ENCODE measurements at regions not wholly inside any gene's neighbourhood (a gene's known extent, or its start where the extent isn't known, plus 50 kb on each side); places are given as distances from the start of the nearest gene placed in this dataset.

- WGBS, 2 donors, result 89 to 92% methylated on average over 2 of the region's 2 CpGs
- no peaks in the 10 kb centered on the region for H3K9me3 ChIP-seq
- TF ChIP-seq CTCF (IDR thresholded peaks at IDR 0.05), result no peak
Observed at GRCh38 chr2:153558247-153558646, 79.7 kb upstream of the RPRM start.

GRCh38 chr2:153567367-153567766 lies 88.8 kb upstream of the RPRM start:
- Histone ChIP-seq H3K36me3 (no peaks in the 10 kb centered on the region), H3K27ac (no peak overlapping the region), H3K4me1 (no peaks in the 10 kb centered on the region), H3K4me3 (no peak overlapping the region), H3K9me3 (no peaks in the 10 kb centered on the region), H3K27me3 (peaks cover 0 to 6% (median 0%) of the 10 kb centered on the region in 7 donors)
- no peak for TF ChIP-seq CTCF (IDR thresholded peaks at IDR 0.05)
- intact Hi-C loops (cut with DNase I), result no loop called here
- ATAC-seq (no peak), DNase-seq (no peak)
- 42 to 52% methylated on average over 3 of the region's 3 CpGs for WGBS, 2 donors

More at GRCh38 chr2:153558247-153558646, 79.7 kb upstream of the RPRM start:
- Histone ChIP-seq H3K4me3 (no peak overlapping the region), H3K4me1 (no peaks in the 10 kb centered on the region), H3K27me3 (no peaks in the 10 kb centered on the region), H3K36me3 (no peaks in the 10 kb centered on the region), H3K27ac (no peak overlapping the region)
- no peak for ATAC-seq
- DNase-seq, result no peak
- intact Hi-C loops (cut with DNase I), result no loop called here

- intact Hi-C loops (cut with DNase I), result no loop called here
- DNase-seq, result no peak
- H3K36me3 ChIP-seq, result no peaks in the 10 kb centered on the region
- no peaks in the 10 kb centered on the region for H3K9me3 ChIP-seq
- H3K27me3 ChIP-seq, result peaks cover 0 to 6% (median 0%) of the 10 kb centered on the region in 7 donors
- no peak for TF ChIP-seq CTCF (IDR thresholded peaks at IDR 0.05)
- no peaks in the 10 kb centered on the region for H3K4me1 ChIP-seq
- ATAC-seq, result no peak
- H3K4me3 ChIP-seq, result no peak overlapping the region
- WGBS, 2 donors, result 64 to 68% methylated on average over 3 of the region's 3 CpGs
- no peak overlapping the region for H3K27ac ChIP-seq
Observed at GRCh38 chr2:153568105-153568504, 89.5 kb upstream of the RPRM start.

GRCh38 chr2:153575171-153575853 lies 96.8 kb upstream of the RPRM start:
- TF ChIP-seq CTCF (IDR thresholded peaks at IDR 0.05), result no peak
- H3K27me3 ChIP-seq, result no peaks in the 10 kb centered on the region
- no peaks in the 10 kb centered on the region for H3K4me1 ChIP-seq
- 58 to 65% methylated on average over 3 of the region's 3 CpGs for WGBS, 2 donors
- no peak overlapping the region for H3K27ac ChIP-seq
- H3K4me3 ChIP-seq, result no peak overlapping the region
- ATAC-seq (no peak), DNase-seq (no peak)
- intact Hi-C loops (cut with DNase I), result no loop called here
- H3K9me3 ChIP-seq, result peaks cover 0 to 7% (median 0%) of the 10 kb centered on the region in 11 donors
- H3K36me3 ChIP-seq, result no peaks in the 10 kb centered on the region

Measured in heart right ventricle (tissue), 16 donors.